AG04449 (cell line): ENCODE measurements at regions not wholly inside any gene's neighbourhood (a gene's known extent, or its start where the extent isn't known, plus 50 kb on each side); places are given as distances from the start of the nearest gene placed in this dataset.

Experiments used
- CTCF ChIA-PET: fragments of 350-600 bp; formaldehyde crosslinking; extraction: SDS; loops from one replicate; lab custom pipeline; 2021; ENCODE audit warnings: antibody characterized with exemption; lab: Yijun Ruan, JAX
- POLR2A ChIA-PET: fragments of 400-600, 350-600 bp; formaldehyde crosslinking; extraction: SDS; loops from one replicate; lab custom pipeline; 2020; ENCODE audit warnings: antibody characterized with exemption, inconsistent platforms; lab: Yijun Ruan, JAX
- DNase-seq: peaks from one replicate; pipeline ENCODE4 v3.0.0-alpha.2; 2010; ENCODE audit warnings: low read depth, low spot score
- H3K4me3 ChIP-seq: 2 replicates; pipeline ENCODE4 v1.5.1; 2011; ENCODE audit warnings: low read depth, mild to moderate bottlenecking, control low read depth, low read length
- CTCF ChIP-seq: IDR thresholded peaks from one replicate; pipeline ENCODE4 v1.5.1; 2011; ENCODE audit warnings: mild to moderate bottlenecking, moderate library complexity, low read length, control low read depth, inconsistent platforms; ENCODE audit not compliant: insufficient read depth; ENCODE audit errors: missing control alignments

DNA sequence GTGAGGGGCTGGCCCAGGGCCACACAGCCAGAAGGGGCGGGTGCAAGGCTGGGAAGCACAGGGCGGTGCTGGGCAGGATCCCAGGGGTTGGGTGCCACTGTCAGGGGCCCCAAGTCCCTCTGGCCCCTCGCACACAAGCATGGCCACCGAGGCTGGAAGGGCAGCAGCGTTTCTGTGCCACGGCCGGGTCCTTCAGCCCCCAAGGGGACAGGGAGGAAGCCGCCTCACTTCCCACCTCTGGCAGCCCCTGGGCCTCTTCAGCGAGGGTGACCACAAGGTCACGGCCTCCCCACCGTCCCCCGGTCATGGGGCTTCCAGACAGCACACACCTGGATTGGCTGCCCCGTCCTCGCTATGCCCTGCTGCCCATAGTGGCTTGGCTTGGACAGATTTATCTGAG is 77.1 kb upstream of the TTC34 start:
- no peak overlapping the region for H3K4me3 ChIP-seq
- no peak for DNase-seq
- ChIA-PET POLR2A (no interaction called here), CTCF (no interaction called here)
- TF ChIP-seq CTCF, result no peak

- ChIA-PET CTCF (no interaction called here), POLR2A (no interaction called here)
- H3K4me3 ChIP-seq, result no peak overlapping the region
- no peak for DNase-seq
- TF ChIP-seq CTCF, result no peak
Observed at GRCh38 chr1:2879026-2879425, 77.5 kb upstream of the TTC34 start.

- no peak for TF ChIP-seq CTCF
- POLR2A ChIA-PET, result no interaction called here
- H3K4me3 ChIP-seq, result no peak overlapping the region
- CTCF ChIA-PET, result no interaction called here
- DNase-seq, result no peak
Observed at GRCh38 chr1:2879591-2879990, 78.1 kb upstream of the TTC34 start.

DNA sequence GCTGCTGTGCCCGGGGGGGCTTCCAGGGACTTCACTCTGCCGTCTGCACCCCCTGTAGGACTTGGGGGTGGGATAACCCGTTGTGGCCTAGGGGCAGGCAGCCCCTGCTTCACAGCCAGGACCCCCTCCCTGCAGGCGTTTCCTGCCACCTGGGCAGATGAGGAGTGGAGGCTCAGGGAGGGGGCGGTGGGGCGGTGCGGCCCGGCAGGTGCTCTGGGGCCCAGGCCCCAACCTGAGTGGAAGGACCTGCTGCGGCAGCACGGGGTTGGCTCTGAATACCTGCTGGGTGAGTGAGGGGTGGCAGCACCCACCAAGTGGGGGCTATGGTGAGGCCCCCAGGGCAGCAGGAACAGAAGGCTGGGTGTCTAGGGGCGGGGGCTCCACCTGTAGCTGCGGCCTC is 78.6 kb upstream of the TTC34 start:
- ChIA-PET POLR2A (no interaction called here), CTCF (no interaction called here)
- H3K4me3 ChIP-seq, result no peak overlapping the region
- DNase-seq, result no peak
- TF ChIP-seq CTCF, result no peak

DNA sequence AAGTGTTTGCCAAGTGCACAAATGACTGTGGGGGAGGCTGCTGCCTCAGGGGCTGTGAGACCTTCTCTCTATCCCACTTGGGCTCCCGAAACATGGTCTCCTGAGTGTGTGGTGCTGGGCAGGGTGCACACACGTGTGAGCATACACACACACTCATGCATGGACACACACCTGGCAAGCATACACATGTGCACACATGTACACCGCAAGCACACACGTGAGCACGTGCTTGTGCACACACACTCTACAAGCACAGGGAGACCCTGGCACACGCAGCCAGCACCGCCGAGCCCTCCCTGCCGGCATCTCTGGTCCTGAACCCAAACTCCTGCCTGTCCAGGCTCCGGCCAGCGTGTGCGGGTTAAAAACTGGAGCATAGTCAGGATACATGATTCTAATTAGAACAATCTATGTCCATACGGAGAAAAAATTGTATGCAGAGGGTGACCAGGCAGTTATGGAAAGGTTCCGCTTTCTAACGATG is 79.4 kb upstream of the TTC34 start:
- TF ChIP-seq CTCF, result no peak
- CTCF ChIA-PET, result no interaction called here
- H3K4me3 ChIP-seq, result no peak overlapping the region
- POLR2A ChIA-PET, result no interaction called here
- no peak for DNase-seq

DNA sequence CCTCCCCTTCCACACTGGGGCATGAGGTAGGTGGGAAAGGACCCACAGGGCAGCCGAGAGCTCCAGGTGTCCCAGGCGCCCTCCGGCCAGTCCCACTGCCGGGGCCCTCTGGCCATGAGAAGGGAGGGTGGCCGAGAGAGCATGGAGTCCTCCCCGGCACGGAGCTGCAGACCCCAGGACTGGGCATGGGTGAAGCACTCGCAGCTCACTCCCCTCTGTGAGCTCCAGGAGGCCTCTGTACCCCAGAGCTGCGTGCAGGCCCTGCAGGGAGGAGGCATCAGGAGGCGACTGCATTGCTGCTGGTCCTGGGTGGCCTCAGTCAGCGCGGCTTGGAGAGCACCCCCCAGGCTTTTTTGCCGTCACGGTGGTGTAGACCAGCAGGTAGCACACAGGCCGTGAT is 80.1 kb upstream of the TTC34 start:
- POLR2A ChIA-PET, result no interaction called here
- CTCF ChIA-PET, result no interaction called here
- no peak overlapping the region for H3K4me3 ChIP-seq
- no peak for DNase-seq
- no peak for TF ChIP-seq CTCF
